LNCAP (cell line): ENCODE measurements at regions not wholly inside any gene's neighbourhood (a gene's known extent, or its start where the extent isn't known, plus 50 kb on each side); places are given as distances from the start of the nearest gene placed in this dataset.

ENCODE experiments used
- TF ChIP-seq, protein P1 (sequence below): fragments of 450-650 bp; IDR thresholded peaks from 2 replicates; pipeline ENCODE4 v1.5.1; 2017; ENCODE audit warnings: mild to moderate bottlenecking

DNA sequence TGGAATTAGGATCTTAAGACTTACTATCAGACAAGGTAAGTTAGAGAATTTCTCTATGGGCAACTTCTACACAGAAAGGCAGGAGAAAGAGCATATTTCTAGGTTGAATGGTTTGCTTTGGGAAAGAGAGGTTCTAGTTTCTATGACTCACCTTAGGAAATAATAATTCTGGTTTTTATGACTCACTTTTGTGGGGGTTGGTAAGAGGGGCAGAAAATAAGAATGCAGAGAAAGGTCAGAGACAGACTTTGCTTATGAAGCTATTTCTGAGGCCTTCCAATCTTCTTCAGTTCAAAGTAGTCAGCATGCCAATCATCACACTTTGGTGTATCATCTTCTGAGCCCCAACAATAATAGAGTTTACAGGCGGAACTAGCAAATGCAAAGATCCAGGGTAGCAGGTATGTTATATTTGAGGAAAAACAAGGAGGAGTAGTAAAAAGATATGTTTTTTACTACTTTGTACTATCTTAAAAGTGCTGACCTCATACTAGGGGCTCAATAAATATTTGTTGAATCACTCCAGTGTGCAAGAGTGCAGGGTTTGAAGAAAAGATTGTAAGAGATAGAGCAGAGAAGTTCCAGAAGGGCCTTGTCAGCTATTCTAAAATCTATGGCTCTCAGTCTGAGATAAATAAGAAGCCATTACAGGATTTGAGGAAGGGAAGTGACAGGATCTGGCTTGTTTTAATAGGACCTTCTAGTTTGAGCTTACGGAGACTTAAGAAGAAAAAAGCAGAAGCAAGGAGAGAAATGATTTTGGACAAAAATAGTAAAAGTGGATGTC lies 56.7 kb upstream of the LRFN5 start:
- TF ChIP-seq, protein P1, sequence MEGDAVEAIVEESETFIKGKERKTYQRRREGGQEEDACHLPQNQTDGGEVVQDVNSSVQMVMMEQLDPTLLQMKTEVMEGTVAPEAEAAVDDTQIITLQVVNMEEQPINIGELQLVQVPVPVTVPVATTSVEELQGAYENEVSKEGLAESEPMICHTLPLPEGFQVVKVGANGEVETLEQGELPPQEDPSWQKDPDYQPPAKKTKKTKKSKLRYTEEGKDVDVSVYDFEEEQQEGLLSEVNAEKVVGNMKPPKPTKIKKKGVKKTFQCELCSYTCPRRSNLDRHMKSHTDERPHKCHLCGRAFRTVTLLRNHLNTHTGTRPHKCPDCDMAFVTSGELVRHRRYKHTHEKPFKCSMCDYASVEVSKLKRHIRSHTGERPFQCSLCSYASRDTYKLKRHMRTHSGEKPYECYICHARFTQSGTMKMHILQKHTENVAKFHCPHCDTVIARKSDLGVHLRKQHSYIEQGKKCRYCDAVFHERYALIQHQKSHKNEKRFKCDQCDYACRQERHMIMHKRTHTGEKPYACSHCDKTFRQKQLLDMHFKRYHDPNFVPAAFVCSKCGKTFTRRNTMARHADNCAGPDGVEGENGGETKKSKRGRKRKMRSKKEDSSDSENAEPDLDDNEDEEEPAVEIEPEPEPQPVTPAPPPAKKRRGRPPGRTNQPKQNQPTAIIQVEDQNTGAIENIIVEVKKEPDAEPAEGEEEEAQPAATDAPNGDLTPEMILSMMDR: no peak

DNA sequence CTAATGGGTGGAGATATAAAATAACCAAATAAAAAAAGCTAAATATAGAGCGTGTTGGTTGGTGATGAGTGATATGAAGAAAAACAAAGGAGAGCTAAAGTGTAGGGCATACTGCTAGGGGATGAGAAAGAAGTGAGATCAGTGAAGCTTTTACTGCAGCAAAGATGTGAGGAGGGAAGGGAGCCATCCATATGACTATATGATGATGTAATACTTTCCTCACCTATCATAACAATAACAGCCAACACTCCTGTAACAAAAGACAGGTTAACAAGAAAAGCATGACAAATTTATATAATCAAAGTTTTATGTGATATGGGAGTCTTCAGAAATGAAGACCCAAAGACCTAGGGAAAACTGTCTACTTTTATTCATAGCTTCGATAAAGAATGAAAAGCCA lies 57.4 kb upstream of the LRFN5 start:
- TF ChIP-seq, protein P1: no peak

DNA sequence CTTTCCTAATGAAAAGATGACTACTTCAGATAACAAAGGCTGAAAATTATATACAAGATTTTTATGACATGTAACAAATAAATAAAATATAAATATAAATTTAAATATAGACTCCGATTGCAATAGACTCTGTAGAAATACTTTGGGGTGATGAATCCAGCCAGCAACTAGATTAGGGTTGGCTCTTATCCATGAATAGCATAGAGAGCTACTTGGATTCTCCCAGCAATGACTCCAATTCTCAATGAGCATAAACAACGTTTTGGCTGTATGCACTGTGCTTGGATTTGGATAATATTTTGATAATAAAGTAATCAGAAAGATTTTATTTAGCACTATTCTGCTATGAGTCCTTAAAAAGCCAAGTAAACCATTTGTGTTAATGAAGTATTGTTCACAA lies 58.0 kb upstream of the LRFN5 start:
- TF ChIP-seq, protein P1: no peak

DNA sequence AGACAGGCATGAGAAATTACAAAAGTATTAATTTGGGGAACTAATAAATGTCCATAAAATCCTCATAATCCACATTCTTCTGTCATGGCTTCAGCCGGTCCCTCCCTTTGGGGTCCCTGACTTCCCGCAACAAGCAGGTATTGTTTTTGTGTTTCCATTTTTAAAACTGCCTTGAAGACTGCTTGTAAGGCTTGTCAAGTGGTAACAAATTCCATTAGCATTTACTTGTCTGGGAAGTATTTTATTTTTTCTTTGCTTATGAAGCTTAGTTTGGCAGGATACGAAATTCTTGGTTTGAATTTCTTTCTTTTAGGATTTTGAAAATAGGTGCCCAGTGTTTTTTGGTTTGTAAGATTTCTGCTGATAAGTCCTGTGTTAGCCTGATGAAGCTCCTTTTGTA lies 65.3 kb upstream of the LRFN5 start:
- TF ChIP-seq, protein P1: no peak

DNA sequence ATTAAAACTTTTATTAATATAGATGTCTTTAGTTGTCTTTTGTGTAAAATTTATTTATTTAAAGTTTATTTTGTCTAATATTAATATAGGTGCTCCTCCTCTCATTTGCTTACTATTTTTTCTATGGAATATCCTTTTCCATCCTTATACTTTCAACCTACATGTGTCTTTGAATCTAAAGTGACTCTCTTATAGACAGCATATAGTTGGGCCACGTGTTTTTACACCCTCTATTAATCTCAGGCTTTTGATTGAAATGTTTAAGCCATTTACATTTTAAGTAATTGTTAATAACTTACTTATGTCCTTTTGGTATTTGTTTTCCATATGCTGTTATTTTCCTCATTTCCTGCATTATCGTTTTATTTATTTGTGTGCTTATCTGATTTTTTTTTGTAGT lies 74.4 kb upstream of the LRFN5 start:
- TF ChIP-seq, protein P1: no peak

DNA sequence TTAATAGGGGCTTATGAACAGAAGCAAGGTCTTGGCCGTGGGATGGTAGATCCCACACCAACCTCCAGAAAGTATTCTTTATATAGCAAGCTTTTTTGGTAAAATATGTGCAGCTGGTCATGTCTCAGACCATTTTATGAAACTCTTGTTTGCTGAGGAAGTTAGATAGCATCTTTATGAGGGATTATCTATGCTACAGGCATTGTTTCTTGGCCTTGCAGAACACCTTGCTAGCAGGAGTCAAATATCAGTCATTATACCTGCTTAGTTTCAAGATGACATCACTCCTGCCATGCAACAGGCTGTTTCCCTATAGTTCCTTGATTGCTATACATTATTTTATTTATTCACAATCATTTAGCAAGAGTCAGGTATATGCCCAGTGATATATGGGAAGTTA lies 84.8 kb upstream of the LRFN5 start:
- TF ChIP-seq, protein P1: no peak

DNA sequence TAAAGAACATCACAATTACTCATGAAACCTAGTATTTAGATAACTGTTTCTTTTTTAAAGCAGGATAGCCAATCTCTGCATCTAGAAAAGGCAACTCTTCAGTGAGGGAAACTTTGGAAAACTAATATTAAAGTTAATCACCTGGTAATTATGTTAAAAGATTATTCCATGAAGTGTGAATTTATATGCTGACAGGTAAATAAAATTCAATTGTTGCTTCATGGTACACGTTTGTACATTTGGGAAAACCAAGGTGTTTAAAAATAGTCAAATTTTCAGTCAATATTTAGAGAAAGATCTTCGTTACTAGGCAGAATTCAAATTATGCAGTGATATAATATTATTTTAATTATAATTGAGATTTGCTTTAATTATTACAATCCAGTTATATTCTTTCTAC lies 100.1 kb upstream of the LRFN5 start:
- TF ChIP-seq, protein P1: no peak

DNA sequence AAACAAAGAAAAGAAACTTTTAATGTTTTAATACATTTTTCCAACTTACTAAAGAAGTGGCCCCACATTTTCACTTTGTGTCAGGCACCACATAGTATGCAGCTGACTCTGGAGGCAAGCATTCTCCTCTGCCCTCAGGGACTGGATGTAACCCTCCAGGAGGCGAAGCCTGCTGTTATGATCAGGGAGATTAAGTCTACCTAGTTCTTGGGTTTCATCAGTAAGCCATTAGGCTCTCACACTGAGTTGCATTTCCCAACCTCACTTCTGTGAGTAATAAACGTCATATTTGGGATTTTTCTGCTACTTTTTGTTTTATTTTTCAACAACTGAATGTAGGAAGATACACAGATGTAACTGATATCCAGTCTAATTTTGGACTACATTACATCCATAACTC lies 101.2 kb upstream of the LRFN5 start:
- TF ChIP-seq, protein P1: no peak
